Inflammatory macrophage (primary cell): ENCODE measurements at regions not wholly inside any gene's neighbourhood (a gene's known extent, or its start where the extent isn't known, plus 50 kb on each side); places are given as distances from the start of the nearest gene placed in this dataset.

Experiments used
- DNase-seq, 2 donors: peaks; one replicate each; pipeline ENCODE4 v3.0.0-alpha.2; 2020 to 2022

DNA sequence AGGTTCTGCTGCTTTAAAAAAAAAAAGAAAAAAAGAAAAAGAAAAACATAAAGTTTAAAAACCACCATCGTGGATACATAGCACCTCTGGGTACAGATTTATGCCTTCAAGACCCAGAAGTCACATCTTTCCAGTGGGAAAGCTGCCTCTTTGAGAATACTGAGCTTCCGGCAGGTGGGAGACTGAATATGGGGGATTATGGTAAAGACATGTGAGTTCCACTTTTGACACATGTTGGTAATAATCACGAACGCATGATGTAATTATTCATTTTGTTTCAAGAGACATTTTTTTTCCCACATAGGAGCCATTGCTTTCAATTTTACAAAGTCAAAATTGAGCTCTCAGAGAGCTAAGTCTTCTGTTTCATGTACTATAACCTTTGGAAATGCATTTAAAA is 229.7 kb upstream of the CDH5 start:
- no peak for DNase-seq

DNA sequence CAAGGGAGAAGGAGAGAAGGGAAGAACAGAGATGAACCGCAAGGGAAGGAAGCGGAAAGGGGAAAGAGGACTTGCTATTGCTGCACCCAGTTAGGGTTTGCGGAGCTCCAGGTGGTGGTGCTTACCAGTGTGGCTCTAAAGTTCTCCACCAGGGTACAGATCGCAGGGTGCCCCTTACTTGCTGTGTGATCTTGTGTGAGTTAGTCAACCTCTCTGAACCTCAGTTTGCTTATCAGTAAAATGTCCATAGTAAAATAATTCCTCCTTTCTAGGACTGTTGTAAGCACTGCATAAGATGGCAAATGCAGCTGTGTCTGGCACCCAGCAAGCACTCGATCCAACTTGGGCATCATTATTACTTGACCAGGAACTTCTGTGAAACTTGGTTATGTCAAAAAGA is 230.7 kb upstream of the CDH5 start:
- no peak for DNase-seq

DNA sequence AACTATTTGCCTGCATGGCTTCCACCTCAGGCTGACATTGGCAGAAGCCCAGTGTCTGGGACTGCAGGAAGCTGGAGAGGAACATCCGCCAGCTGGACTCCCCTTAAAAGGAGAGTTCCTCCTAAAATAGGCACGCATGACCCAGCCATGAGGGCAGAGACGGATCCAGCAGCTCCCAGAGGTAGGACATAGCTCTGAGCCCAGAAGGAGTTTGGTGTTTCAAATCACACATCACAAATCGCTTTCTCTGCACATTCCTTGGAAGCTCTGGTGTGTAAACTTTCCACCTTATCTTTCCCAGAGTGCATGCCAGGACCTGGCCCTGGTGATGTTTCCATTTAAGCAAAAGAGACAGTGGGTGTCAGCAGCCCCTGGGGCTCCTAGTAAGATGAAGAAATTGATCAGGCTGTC is 231.1 kb upstream of the CDH5 start:
- no peak for DNase-seq

DNA sequence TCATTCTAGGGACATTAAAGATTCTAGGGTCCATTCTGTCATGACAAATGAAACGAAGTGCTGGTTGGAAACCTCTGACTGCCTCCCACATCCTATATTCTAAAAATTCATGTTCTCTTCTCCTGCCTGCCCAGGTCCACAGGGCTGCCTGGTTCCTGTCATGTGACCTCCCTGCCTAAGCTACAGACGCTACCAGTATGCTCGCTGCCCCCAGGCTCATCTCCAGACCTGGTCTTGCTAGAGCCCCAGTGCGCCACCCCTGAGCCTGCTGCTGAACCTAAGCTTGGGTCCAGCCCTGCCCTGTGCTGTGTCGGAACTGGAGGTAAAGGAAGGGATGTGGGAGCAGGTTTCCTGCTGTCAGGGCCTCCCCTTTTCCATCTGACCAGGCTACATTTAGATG is 231.6 kb upstream of the CDH5 start:
- no peak for DNase-seq

DNA sequence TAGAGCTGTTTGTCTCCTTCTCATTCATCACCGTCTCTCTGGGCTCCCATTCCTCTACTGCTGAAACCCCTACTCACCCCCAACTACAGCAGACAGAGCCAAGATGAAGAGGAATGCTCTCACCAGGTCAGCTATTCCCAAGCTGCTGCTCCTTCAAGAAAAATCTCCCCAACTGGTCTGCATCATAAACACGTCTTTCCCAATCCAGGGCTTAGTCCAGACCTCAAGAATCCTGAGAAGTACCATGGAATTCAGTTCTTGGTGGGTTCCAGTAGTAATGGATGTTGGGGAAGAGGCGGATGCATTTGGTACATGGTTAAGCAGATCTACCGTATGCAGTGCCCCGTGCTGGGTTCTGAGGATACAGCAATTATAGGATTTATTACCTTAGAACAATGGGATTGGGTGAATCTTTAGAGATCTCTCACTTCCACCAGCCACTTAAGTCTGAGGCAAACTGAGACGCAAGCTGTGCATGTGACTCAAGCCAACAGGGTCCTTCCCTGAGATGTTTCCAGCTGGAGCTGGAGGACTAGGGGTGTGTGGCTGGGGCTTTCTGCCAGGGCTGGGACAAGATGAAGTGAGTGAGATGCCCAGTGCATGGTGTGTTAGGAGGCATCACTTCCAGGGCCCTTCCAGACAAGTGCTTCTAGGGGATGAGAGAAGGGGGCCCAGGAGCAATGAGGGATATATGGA is 232.7 kb upstream of the CDH5 start:
- DNase-seq = no peak

DNA sequence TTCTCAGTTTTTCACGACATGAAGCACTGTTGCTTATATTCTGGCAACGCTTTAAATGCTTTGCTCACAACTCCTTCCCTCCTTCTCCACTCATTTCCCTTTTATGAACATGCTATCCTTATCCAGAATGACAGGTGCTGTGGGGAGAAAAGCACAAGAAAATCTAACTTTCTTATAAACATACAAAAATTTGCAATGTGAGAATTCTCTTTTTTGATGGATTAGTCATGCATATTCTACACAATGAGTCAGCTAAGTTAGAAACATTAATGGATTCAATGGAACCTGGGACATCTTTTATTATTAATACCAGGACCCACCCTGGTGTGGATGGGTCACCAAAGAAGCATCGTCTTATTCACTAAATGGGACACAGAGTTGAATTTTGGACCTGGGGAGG is 234.6 kb upstream of the CDH5 start:
- no peak for DNase-seq

DNA sequence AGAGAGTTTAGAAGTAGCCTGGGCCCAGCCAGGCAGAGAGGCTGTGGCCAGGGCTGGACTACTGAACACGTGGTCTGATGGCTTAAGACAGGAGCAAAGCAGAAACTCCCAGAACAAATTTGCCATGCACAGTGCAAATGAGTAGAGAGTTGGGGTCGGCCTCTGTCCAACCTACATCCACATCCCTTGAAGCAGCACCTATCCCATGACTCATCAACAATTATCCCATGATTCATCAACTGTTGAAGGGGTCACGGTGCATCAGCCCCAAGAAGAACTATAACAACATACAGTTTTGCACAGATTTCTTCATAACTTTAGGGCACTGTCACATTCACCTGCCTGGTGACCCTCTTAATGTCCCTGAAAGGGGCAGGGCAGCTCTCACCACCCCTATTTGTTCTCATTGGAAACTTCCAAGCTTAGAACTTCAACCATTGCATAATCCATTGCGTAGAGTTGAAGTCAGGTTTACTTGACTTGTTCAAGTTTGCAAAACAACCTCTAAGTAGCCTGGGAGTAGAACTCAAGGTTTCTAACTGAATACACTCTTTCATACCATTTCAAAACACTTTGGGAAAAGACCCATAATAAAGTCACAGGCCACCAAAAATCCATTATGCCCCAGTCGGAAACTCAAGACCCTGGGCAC is 235.2 kb upstream of the CDH5 start:
- DNase-seq = no peak

DNA sequence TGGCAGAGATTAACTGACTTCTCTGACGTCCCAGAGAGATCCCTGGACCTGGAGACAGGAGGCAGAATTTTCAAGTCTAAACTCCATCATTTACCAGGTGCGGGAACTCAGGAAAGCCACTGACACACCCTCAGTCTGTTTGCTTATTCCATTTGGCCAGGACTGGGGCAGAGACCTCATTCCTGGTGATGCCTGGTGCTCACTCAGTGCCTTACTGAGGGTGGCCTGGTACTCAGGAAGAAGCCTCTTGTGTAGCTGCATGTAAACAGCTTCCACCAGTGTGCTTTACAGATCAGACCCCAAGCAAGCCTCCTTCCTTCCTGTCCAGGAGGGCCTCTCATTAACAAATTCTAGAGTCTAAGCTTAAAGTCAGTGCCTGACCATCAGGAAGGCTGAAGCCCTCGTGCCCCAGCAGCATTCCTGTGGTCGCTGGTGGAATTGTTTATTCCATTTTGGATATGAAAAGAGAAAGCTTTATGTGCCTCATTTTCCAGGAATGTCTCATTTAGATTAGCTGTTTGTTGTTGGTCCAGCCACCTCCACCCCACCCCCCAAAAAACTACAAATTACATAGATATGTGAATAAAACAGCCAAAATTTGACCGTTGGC is 236.1 kb upstream of the CDH5 start:
- no peak for DNase-seq

DNA sequence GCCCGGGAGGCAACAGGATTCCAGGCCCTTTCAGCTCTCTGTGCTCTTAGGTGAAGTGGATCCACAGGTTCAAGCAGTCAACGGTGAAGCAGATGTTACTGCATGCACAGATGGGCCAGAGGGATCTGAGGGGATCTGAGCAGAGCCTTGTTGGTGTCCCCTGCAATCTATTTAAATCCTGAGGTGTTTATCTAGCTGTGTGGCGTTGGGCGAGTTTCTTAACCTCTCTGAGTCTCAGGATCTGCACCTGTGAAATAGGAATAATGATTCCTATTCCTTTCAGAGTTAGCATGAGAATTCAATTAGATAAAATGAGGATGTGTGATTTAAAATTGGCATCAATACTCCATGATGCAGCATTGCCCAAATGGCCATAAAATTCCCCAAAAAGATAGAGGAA is 237.3 kb upstream of the CDH5 start:
- no peak for DNase-seq

DNA sequence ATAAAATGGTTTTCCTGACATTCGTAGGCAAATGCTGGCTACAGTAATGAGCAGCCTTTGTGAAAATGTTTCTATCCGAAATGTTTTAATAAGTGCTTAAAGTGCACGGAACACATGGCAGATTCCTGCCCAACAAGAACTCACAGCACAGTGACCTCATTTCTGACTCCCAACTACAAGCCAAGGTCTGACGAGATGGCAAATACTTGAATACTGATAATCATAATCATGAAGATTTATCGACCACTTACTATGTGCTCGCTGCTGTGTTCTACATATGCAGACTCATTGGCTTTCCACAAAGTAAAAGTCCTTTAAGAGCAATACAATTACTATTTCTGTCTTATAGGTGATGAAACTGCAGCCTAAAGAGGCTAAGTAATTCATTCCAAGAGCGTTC is 238.1 kb upstream of the CDH5 start:
- DNase-seq = no peak

DNA sequence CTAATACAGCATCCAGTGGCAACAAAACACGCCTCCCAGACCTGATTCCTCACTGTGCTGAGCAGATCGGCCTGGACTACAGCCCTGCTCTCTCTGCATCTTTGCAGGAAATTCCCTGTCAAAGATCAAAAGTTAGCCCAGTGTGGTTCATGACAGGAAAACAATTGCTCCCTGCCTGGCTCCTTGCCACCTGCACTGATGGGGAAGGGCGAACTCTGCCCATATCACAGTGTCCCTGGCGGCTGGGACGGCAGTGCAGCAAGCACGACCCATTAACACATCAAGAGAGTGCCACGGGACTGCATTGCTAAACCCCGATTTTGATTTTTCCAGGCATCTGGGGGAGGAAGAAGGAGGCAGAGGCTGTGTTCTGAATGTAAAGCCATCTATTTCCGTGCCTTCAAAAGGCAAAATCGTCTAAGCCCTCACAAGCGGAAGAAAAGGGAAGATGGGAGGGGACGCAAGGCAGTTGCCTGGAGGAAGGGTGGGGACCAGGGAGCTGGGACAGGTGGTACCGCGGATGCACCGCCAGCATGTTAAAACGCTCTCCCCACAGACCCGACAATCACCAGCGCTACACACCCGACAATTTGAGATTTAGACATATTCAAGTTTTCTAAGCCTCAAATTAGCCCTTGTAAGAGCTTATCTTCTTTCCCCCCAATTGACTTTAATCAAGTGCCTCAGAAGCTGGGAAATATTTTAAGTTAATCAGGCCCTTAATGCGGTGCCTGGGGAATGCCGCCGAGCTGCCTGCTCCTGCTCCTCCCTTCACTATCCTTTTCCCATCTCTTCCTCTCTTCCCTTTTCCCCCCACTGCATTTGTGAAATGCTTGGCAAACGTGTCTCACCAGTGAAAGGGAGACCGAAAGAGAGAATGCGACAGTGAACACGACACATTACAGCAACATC is 238.8 kb upstream of the CDH5 start:
- peak in 1 of 2 donors; percentile 13 for DNase-seq

DNA sequence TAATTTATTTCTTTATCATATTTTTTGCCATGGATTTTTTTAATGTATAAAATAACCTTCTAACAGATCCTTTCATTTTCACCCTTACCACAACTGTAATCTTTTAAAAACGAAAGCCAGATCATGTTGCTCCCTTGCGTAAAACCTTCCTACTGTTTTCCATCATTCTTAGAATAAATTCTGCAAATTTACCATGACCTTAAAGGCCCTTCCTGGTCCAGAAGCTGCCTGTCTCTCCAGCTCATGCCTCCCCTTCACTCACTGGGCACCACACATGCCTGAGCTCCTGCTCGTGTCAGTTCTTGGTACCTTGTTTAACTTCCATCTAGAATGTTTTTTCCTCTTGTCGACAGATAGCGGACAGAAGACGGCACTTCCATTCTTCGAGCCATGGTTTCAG is 245.0 kb upstream of the CDH5 start:
- no peak for DNase-seq

DNA sequence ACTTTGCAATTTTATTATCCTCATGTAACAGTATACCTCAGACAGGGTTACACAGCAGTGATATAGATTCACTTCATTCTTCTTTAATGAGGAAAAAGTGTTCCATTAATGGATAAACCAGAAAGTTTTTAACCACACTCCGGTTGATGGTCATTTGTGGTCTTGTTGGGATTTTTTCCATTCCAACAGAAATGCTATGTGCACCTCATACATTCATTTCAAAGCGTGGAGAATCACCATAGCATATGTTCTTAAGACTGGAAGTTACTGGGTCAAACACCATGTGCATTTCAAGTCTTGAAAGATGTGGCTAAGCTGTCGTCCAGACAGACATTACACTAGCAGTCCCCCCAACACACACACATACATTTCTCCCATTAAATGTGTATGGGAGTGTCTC is 245.8 kb upstream of the CDH5 start:
- DNase-seq = no peak

DNA sequence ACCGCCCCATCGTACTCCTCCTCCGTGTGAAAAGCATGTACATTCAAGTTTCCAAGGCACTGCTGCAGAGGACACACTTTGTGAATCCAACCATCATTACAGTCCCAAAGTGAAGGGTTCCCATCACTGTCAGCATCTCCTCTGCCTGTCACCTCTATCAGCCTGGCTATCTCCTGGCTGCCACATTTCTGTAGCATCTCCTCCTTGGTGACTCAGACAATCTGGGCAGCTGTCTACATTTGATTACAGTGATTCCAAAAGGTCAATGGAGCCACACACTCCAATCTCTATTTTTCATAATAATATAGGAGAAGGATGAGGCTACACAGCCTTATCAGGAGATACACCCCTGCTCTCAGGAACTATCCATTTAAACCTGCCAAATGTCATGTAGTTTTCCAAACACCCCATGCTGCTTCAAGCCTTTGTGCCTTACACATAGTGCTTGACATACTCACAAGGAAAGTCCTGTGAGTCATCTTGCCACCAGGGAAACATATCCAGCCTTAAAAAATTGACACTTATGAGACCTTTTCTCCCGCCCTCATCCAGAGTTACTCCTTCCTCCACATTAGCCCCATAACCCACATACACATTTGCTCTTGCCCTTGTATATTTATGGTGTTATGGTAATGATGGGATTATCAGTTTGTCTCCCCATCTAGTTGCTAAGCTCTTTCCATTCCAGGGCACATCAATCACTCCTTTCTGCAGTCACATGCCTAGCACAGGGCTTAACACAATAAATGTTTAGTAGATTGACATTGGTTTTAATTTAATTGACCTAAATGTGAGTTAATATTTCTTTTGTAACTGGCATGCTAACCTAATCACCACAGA is 250.1 kb upstream of the CDH5 start:
- no peak for DNase-seq

DNA sequence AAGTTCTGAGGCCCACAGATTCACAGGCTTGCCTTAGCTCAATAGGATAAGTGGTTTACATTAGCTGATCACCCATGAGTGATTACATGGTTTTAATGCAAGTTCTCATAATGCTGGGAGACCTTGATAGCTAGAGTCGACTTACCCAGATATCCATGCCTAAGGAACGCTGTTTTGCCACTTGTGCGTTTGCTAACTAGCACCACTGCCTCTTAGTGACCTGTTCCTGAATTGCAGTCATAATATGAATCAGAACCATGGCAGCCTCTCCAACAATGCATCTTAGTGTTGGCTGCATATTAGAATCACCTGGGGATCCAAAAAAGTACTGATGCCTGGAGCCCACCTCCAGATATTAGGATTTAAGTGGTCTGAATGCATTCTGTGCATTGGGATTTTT is 251.1 kb upstream of the CDH5 start:
- no peak for DNase-seq

DNA sequence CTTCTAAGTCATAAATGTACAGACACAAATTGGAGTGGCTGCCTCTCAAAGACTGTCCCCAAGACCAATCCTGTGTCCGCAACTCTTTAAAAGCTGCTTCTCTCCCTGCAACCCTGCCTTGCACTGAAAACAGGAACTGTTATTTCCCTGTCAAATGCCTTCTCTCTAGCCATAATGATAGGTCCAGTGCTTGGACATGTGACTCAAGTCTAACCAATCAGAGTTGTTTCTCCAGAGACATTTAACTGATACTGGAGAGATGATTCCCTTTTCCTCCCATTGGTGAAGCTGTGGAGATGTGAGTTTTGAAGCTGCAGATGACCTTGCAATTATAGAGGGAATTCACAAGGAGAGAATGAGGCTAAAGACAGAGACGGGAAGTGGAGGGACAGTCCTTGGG is 253.3 kb upstream of the CDH5 start:
- DNase-seq = no peak

DNA sequence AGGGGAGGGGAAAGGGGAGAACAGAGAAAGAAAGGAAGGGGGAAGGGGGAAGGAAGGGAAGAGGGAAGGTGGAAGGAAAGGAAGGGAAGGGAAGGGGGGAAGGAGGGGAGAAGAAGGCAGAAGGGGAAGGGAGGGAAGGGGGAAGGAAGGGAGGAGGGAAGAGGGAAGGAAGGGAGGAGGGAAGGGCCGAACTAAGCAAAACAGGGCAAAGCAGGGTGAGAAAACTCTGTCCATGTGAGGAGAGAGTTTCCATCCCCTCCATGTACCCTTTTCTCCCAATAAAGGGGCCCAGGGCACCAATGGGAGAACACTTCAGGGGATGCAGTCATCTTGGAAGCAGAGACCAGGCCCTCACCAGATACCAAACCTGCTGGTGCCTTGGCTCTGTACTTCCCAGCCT is 256.8 kb upstream of the CDH5 start:
- no peak for DNase-seq

DNA sequence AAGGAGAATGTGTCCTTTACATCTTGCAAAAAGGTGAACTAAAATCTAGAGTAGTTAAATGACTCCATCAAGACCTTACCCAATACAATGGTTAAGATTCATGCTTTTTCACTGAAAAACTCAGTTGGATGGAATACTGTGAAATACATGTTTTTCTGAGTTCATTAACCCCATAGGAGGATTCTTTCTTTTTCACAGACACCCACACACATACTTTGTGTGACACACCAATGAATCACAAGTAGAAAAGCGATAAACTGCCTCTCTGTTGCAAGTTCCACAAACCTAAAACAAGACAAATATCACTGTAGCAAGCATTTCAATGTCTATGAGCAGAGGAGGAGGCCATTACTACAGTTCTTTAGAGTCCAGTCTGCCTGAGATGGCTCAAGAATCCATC is 258.8 kb upstream of the CDH5 start:
- no peak for DNase-seq

DNA sequence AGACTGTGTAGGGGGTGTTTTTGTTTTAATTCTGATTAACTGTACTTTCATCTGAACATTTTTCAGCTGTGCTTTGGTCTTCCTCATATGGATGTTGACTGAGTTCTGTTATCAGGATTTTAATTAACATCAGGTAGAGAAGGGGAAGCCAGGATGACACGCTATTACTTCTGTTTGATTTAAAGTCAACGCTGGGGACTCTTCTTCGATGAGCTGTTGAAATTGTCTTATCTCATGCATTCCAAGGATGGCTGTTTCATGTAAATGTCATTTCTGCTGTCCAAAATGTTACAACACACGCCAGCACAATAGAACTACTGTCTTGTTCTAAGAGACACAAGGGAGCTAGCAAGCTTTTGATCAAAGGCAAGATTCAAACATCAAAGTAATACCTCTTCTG is 263.3 kb upstream of the CDH5 start:
- no peak for DNase-seq

DNA sequence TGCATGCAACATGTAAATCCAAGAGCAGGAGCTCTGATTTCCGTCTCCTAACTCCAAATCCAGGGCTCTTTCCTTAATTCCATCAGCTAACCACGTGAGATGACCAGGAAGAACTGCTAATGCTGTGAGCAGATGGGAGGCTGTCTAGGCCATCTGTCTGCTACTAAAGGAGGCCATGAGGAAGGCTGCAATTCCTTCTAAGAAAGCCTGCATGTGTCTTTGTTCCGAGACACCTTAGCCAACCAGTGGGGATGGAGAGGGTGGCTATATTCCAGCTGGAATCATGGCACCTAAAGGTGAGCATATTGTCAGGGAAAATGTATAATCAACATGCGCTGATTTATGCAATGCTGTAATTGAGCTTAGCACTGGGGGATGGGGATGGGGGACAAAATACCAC is 267.2 kb upstream of the CDH5 start:
- DNase-seq = no peak

DNA sequence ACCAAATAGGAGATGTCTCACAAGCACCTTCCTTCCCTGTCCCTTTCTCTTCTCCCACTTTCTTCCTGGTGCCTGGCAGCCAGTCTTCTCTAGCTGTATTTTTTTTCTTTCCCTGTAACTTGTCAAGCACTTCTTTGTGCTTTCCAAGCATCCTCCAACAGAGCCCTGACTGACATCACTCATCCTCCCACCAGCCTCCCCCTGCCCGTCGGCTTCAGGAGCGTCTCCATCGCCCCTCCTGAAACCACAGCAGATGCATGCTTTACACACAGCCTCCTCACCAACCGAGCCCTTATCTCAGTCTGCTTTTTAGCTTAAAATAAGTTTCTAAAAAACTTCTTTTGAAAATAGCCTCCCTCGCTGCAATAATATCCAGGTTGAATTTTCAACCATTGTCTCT is 268.7 kb upstream of the CDH5 start:
- no peak for DNase-seq

DNA sequence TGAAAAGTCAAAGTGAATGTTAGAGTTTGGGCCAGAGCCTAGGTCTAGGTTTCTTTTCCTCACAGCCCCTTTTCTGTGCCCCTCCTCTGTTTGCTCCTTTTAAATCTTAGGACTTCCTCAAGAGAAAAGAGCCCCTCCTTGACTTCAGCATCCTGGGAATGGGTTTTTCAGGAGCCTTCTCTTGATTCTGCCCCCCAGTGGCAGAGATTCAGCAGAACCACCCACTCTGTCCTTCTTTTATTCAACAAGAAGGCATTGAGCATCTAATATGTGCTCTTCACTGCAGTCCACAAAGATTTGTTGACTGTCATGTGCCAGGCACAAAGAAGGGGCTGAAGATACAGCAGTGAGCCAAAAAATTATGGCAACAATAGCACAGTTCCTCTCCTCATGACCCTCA is 270.8 kb upstream of the CDH5 start:
- no peak for DNase-seq
